Ovary (tissue), 7 donors: ENCODE measurements at regions not wholly inside any gene's neighbourhood (a gene's known extent, or its start where the extent isn't known, plus 50 kb on each side); places are given as distances from the start of the nearest gene placed in this dataset. TPM values are rescaled to one million over a fixed set of nuclear protein-coding genes. Genes with fewer than 3 reads are reported as not detected.
"Not testable (repeated sequence)": the region's sequence is repeated elsewhere in the genome, so short reads cannot be mapped to it uniquely, and the experiment has no call there.

Experiments used
- DNase-seq, 5 donors: peaks; one replicate each; pipeline ENCODE4 v3.0.0-alpha.2; 2019 to 2020
- H3K27ac ChIP-seq, 2 donors: fragments of 200-600 bp; one replicate each; pipeline versions ENCODE4 v1.5.1 to v1.8.0; 2019 to 2022
- H3K27me3 ChIP-seq: fragments of 200-600 bp; one replicate; pipeline ENCODE4 v1.8.0; 2022
- H3K36me3 ChIP-seq: fragments of 200-600 bp; sonication (generic); one replicate; pipeline ENCODE4 v1.5.1; 2019
- H3K4me1 ChIP-seq: one replicate; pipeline ENCODE4 v1.8.1; 2013; ENCODE audit warnings: mild to moderate bottlenecking, moderate library complexity; ENCODE audit not compliant: insufficient read depth
- H3K4me3 ChIP-seq: fragments of 200-600 bp; sonication (generic); one replicate; pipeline ENCODE4 v1.5.1; 2017
- H3K9me3 ChIP-seq, 2 donors: fragments of 200-600 bp in 1 of 2; sonication (generic) in 1 of 2; one replicate each; pipeline versions ENCODE4 v1.5.1 to v1.8.1; 2013 to 2019; ENCODE audit warnings: mild to moderate bottlenecking in 1 of 2, moderate library complexity in 1 of 2
- EP300 ChIP-seq: sonication (generic); formaldehyde crosslinking; IDR thresholded peaks from one replicate; pipeline ENCODE4 v1.6.1; 2017; ENCODE audit warnings: antibody characterized with exemption
- WGBS, 3 donors: extraction: QIAGEN DNeasy Blood & Tissue Kit in 1 of 3; methylation state at CpG; one replicate each; pipeline versions ENCODE4 v1.1.5 to v1.1.7; 2013 to 2017; 5-methylcytosine and 5-hydroxymethylcytosine counted together
- intact Hi-C, 4 donors: fragments of 100-400 bp; cut with DNase I; formaldehyde crosslinking; loops; one replicate each; pipeline versions ENCODE4 v1.11.0 to v1.15.1; 2022 to 2023
- small RNA-seq: library from RNA; depleted of rRNA; stranded (forward); fragments of <200 nt; gene quantifications from one replicate; pipeline ENCODE3, GENCODE V24; 2016
- TF ChIP-seq, protein P1 (sequence below), 3 donors: fragments of 450-650 bp in 2 of 3; fragments of 200-600 bp in 1 of 3; IDR thresholded peaks; one replicate each; pipeline versions ENCODE4 v1.5.1 to v1.8.0; 2016 to 2022; ENCODE audit warnings: antibody characterized with exemption in 3 of 3, mild to moderate bottlenecking in 1 of 3
- donor health status: DM: no; HTN: no; CAD: no; lungs with moderate emphysema.
- donor health status: DM: no; HTN: no; CAD: no.
- donor health status: Bipolar disorder and iron deficiency.
- donor health status: DM: no; HTN: no; CAD: no.
- donor health status: DM: yes; HTN: yes; CAD: no.

GRCh38 chr4:100008048-100008447 is 58.0 kb upstream of the H2AZ1 start:
- Histone ChIP-seq H3K27me3 (no peaks in the 10 kb centered on the region), H3K36me3 (no peaks in the 10 kb centered on the region), H3K4me1 (no peaks in the 10 kb centered on the region), H3K9me3 (no peaks in the 10 kb centered on the region), H3K4me3 (no peak overlapping the region), H3K27ac (no peak overlapping the region)
- no peak for DNase-seq
- TF ChIP-seq, protein P1, sequence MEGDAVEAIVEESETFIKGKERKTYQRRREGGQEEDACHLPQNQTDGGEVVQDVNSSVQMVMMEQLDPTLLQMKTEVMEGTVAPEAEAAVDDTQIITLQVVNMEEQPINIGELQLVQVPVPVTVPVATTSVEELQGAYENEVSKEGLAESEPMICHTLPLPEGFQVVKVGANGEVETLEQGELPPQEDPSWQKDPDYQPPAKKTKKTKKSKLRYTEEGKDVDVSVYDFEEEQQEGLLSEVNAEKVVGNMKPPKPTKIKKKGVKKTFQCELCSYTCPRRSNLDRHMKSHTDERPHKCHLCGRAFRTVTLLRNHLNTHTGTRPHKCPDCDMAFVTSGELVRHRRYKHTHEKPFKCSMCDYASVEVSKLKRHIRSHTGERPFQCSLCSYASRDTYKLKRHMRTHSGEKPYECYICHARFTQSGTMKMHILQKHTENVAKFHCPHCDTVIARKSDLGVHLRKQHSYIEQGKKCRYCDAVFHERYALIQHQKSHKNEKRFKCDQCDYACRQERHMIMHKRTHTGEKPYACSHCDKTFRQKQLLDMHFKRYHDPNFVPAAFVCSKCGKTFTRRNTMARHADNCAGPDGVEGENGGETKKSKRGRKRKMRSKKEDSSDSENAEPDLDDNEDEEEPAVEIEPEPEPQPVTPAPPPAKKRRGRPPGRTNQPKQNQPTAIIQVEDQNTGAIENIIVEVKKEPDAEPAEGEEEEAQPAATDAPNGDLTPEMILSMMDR (IDR thresholded peaks at IDR 0.05), result no peak
- no peak for TF ChIP-seq EP300
- 72 to 98% (median 81%) methylated on average over 1 of the region's 1 CpG for WGBS, 3 donors
- intact Hi-C loops, result no loop called here

GRCh38 chr4:100006161-100006560 is 56.1 kb upstream of the H2AZ1 start:
- H3K27ac ChIP-seq, result not testable (repeated sequence)

More at GRCh38 chr4:100006161-100006560, 56.1 kb upstream of the H2AZ1 start:
- DNase-seq, H3K36me3 ChIP-seq, intact Hi-C loops, H3K27me3 ChIP-seq, H3K9me3 ChIP-seq, H3K4me3 ChIP-seq, H3K4me1 ChIP-seq: not testable (repeated sequence)
- 91 to 97% (median 96%) methylated on average over 12 to 14 of the region's 23 CpGs for WGBS, 3 donors

Small RNA genes in the stretch of these regions (small RNA-seq; reads per million reads assigned to genes)
- gene DYNLL1P6, result not detected
